IMR-90 (cell line): ENCODE measurements at regions not wholly inside any gene's neighbourhood (a gene's known extent, or its start where the extent isn't known, plus 50 kb on each side); places are given as distances from the start of the nearest gene placed in this dataset.

Experiments
- ATAC-seq: fragments of 200-7000 bp; cut with Tn5 transposase; 2 replicates; pipeline ENCODE4 v1.9.1; 2020; ENCODE audit warnings: low read depth, mild to moderate bottlenecking, moderate library complexity
- BruUV-seq: library from RNA; stranded (reverse); fragments of 400-500 nt; replicated peaks from 2 replicates; lab custom pipeline; 2021; lab: Mats Ljungman, UMichigan
- CTCF ChIA-PET: fragments of 300-600 bp; formaldehyde crosslinking; extraction: SDS; loops from one replicate; lab custom pipeline; 2021; ENCODE audit warnings: antibody characterized with exemption; lab: Yijun Ruan, JAX
- POLR2A ChIA-PET: fragments of 300-600 bp; sonication (Branson Sonifier 250); formaldehyde crosslinking; loops from one replicate; lab custom pipeline; 2022; ENCODE audit warnings: antibody characterized with exemption; ENCODE audit not compliant: unreplicated experiment; lab: Charles Lee
- DNase-seq: peaks from one replicate; pipeline ENCODE4 v3.0.0; 2013
- H2AFZ ChIP-seq: replicated peaks from 2 replicates; pipeline ENCODE3; 2013; ENCODE audit warnings: low read length, mild to moderate bottlenecking; ENCODE audit not compliant: poor library complexity
- H2AK5ac ChIP-seq: 2 replicates; pipeline ENCODE4 v1.6.1; 2013; ENCODE audit warnings: low read depth, low read length, inconsistent platforms
- H2AK9ac ChIP-seq: replicated peaks from 2 replicates; pipeline ENCODE3; 2013; ENCODE audit warnings: mild to moderate bottlenecking, low read depth, low read length, moderate library complexity; ENCODE audit not compliant: poor library complexity
- H2BK120ac ChIP-seq: 2 replicates; pipeline ENCODE4 v1.6.1; 2013; ENCODE audit warnings: low read depth, low read length, inconsistent platforms
- H2BK15ac ChIP-seq: 3 replicates; pipeline ENCODE4 v1.6.1; 2013; ENCODE audit warnings: low read depth, low read length, inconsistent platforms
- H2BK20ac ChIP-seq: 2 replicates; pipeline ENCODE4 v1.6.1; 2013; ENCODE audit warnings: low read depth, mild to moderate bottlenecking, inconsistent platforms, low read length, moderate library complexity
- H2BK5ac ChIP-seq: 2 replicates; pipeline ENCODE4 v1.6.1; 2013; ENCODE audit warnings: mild to moderate bottlenecking, low read depth, low read length, inconsistent platforms; ENCODE audit not compliant: poor library complexity, severe bottlenecking
- H3K14ac ChIP-seq: replicated peaks from 2 replicates; pipeline ENCODE4 v1.6.1; 2013; ENCODE audit warnings: low read depth, low read length, inconsistent platforms
- H3K18ac ChIP-seq: 2 replicates; pipeline ENCODE4 v1.6.1; 2013; ENCODE audit warnings: low read depth, low read length, control low read depth
- H3K23ac ChIP-seq: 2 replicates; pipeline ENCODE4 v1.6.1; 2013; ENCODE audit warnings: low read depth, low read length, inconsistent platforms
- H3K27ac ChIP-seq: 2 replicates; pipeline ENCODE4 v1.5.1; 2013; ENCODE audit warnings: mild to moderate bottlenecking, control low read depth, low read length; ENCODE audit not compliant: insufficient read depth
- H3K27me3 ChIP-seq: 2 replicates; pipeline ENCODE4 v1.6.1; 2013; ENCODE audit warnings: low read length; ENCODE audit not compliant: control insufficient read depth, insufficient read depth
- H3K36me3 ChIP-seq: 2 replicates; pipeline ENCODE4 v1.6.1; 2013; ENCODE audit warnings: low read length, mixed read lengths; ENCODE audit not compliant: control insufficient read depth, insufficient read depth
- H3K4ac ChIP-seq: 2 replicates; pipeline ENCODE4 v1.6.1; 2013; ENCODE audit warnings: low read depth, low read length, inconsistent platforms
- H3K4me1 ChIP-seq: 2 replicates; pipeline ENCODE4 v1.6.1; 2013; ENCODE audit warnings: low read length, mixed read lengths; ENCODE audit not compliant: control insufficient read depth, insufficient read depth
- H3K4me2 ChIP-seq: 2 replicates; pipeline ENCODE4 v1.6.1; 2013; ENCODE audit warnings: low read depth, mild to moderate bottlenecking, control low read depth, low read length, moderate library complexity
- H3K4me3 ChIP-seq: 2 replicates; pipeline ENCODE4 v1.5.1; 2013; ENCODE audit warnings: low read depth, mild to moderate bottlenecking, control low read depth, low read length, moderate library complexity; ENCODE audit not compliant: insufficient read depth
- H3K56ac ChIP-seq: 2 replicates; pipeline ENCODE4 v1.6.1; 2013; ENCODE audit warnings: low read length, inconsistent platforms; ENCODE audit not compliant: insufficient read depth; ENCODE audit errors: extremely low read depth
- H3K79me1 ChIP-seq, 2 experiments: 2 replicates each; pipeline ENCODE4 v1.6.1; 2013; ENCODE audit warnings: low read length in 2 of 2, inconsistent platforms in 1 of 2, low read depth in 1 of 2
- H3K9ac ChIP-seq: 2 replicates; pipeline ENCODE4 v1.6.1; 2013; ENCODE audit warnings: low read depth, low read length, control low read depth
- H3K9me1 ChIP-seq: 2 replicates; pipeline ENCODE4 v1.6.1; 2013; ENCODE audit warnings: low read length, inconsistent platforms; ENCODE audit not compliant: insufficient read depth
- H3K9me3 ChIP-seq: 2 replicates; pipeline ENCODE4 v1.6.1; 2013; ENCODE audit warnings: low read length; ENCODE audit not compliant: control insufficient read depth, insufficient read depth
- H4K20me1 ChIP-seq: 2 replicates; pipeline ENCODE4 v1.6.1; 2013; ENCODE audit warnings: low read length, inconsistent platforms; ENCODE audit not compliant: insufficient read depth
- H4K5ac ChIP-seq: 2 replicates; pipeline ENCODE4 v1.6.1; 2013; ENCODE audit warnings: mild to moderate bottlenecking, low read depth, low read length, control low read depth
- H4K8ac ChIP-seq, 2 experiments: 2 replicates each; pipeline ENCODE4 v1.6.1; 2013; ENCODE audit warnings: low read depth in 2 of 2, low read length in 2 of 2, control low read depth in 1 of 2, inconsistent platforms in 1 of 2
- H4K91ac ChIP-seq: 2 replicates; pipeline ENCODE4 v1.6.1; 2013; ENCODE audit warnings: low read depth, low read length, inconsistent platforms; ENCODE audit not compliant: insufficient read depth
- BHLHE40 ChIP-seq: fragments of 150-350 bp; IDR thresholded peaks from 2 replicates; pipeline ENCODE4 v1.6.1; 2016; ENCODE audit warnings: mild to moderate bottlenecking, low read depth, low read length
- CEBPB ChIP-seq: IDR thresholded peaks from 2 replicates; pipeline ENCODE4 v1.6.1; 2012; ENCODE audit warnings: low read depth, low read length, improper control_type of control experiment
- ELK1 ChIP-seq: fragments of 150-350 bp; IDR thresholded peaks from 2 replicates; pipeline ENCODE4 v1.6.1; 2016; ENCODE audit warnings: low read depth, mild to moderate bottlenecking, low read length, moderate library complexity, borderline replicate concordance
- FOS ChIP-seq: fragments of 150-350 bp; IDR thresholded peaks from 2 replicates; pipeline ENCODE4 v1.6.1; 2016; ENCODE audit warnings: low read depth, low read length
- MAZ ChIP-seq: IDR thresholded peaks from 2 replicates; pipeline ENCODE4 v1.6.1; 2012; ENCODE audit warnings: low read depth, mild to moderate bottlenecking, low read length, improper control_type of control experiment, moderate library complexity, borderline replicate concordance
- MXI1 ChIP-seq: IDR thresholded peaks from 2 replicates; pipeline ENCODE4 v1.6.1; 2012; ENCODE audit warnings: low read depth, mild to moderate bottlenecking, low read length, moderate library complexity, borderline replicate concordance
- POLR2A ChIP-seq: IDR thresholded peaks from 2 replicates; pipeline ENCODE4 v1.6.1; 2012; ENCODE audit warnings: mild to moderate bottlenecking, low read depth, low read length
- RAD21 ChIP-seq: IDR thresholded peaks from 2 replicates; pipeline ENCODE4 v1.6.1; 2012; ENCODE audit warnings: low read length, improper control_type of control experiment
- RCOR1 ChIP-seq: IDR thresholded peaks from 2 replicates; pipeline ENCODE4 v1.6.1; 2012; ENCODE audit warnings: mild to moderate bottlenecking, low read length, improper control_type of control experiment; ENCODE audit not compliant: insufficient replicate concordance
- RFX5 ChIP-seq: IDR thresholded peaks from 2 replicates; pipeline ENCODE4 v1.8.0; 2012; ENCODE audit warnings: low read depth, mild to moderate bottlenecking, low read length, moderate library complexity
- SMC3 ChIP-seq: fragments of 150-350 bp; IDR thresholded peaks from 2 replicates; pipeline ENCODE4 v1.6.1; 2016; ENCODE audit warnings: low read depth, mild to moderate bottlenecking, antibody characterized with exemption, low read length, moderate library complexity
- USF2 ChIP-seq: fragments of 150-350 bp; IDR thresholded peaks from 2 replicates; pipeline ENCODE4 v1.6.1; 2017; ENCODE audit warnings: mild to moderate bottlenecking, antibody characterized with exemption, low read length, low read depth
- WGBS, 2 experiments: methylation state at CpG; one replicate each; pipeline versions ENCODE4 v1.1.5 to v1.1.7; 2013; ENCODE audit warnings: missing lambda C conversion rate in 2 of 2; ENCODE audit not compliant: insufficient read length in 1 of 2; ENCODE audit errors: extremely low coverage in 2 of 2; 5-methylcytosine and 5-hydroxymethylcytosine counted together
- dilution Hi-C: fragments of 300-500 bp; cut with HindIII; formaldehyde crosslinking; loops from one replicate; pipeline ENCODE4 v1.14.3; 2018; ENCODE audit warnings: low sequenced_read_pairs; ENCODE audit not compliant: unreplicated experiment
- in situ Hi-C: fragments of 300-500 bp; cut with MboI; formaldehyde crosslinking; loops from 3 replicates; pipeline ENCODE4 v1.14.3; 2019; ENCODE audit warnings: low sequenced_read_pairs, inconsistent platforms, mixed read lengths
- intact Hi-C: fragments of 100-400 bp; cut with micrococcal nuclease; formaldehyde crosslinking; loops from 2 replicates; pipeline ENCODE4 v1.10.0; 2022

GRCh38 chr4:19293080-19293479 lies 958.6 kb upstream of the SLIT2 start:
- in situ Hi-C loops, result no loop called here
- Histone ChIP-seq H4K20me1 (no peaks in the 10 kb centered on the region), H2AFZ (no peak overlapping the region), H3K23ac (no peak overlapping the region), H2BK5ac (no peak overlapping the region), H3K4me2 (no peak overlapping the region), H2BK120ac (no peak overlapping the region), H3K18ac (no peak overlapping the region), H3K9me3 (no peaks in the 10 kb centered on the region), H2BK15ac (no peak overlapping the region), H2AK9ac (no peak overlapping the region), H3K4me1 (no peaks in the 10 kb centered on the region), H3K9ac (no peak overlapping the region), H3K27ac (no peak overlapping the region), H3K9me1 (no peaks in the 10 kb centered on the region), H3K4ac (no peak overlapping the region), H2BK20ac (no peak overlapping the region), H3K27me3 (no peaks in the 10 kb centered on the region), H4K8ac (no peak overlapping the region), H3K14ac (no peak overlapping the region), H3K79me1 (no peaks in the 10 kb centered on the region), H2AK5ac (no peak overlapping the region), H4K5ac (no peak overlapping the region), H3K4me3 (no peak overlapping the region), H3K56ac (no peak overlapping the region), H4K91ac (no peak overlapping the region), H3K36me3 (no peaks in the 10 kb centered on the region)
- ChIA-PET CTCF (no interaction called here), POLR2A (no interaction called here)
- intact Hi-C loops, result no loop called here
- TF ChIP-seq POLR2A (no peak), RFX5 (no peak), ELK1 (no peak), RCOR1 (no peak), MAZ (no peak), MXI1 (no peak), FOS (no peak), USF2 (no peak), BHLHE40 (no peak), RAD21 (no peak), SMC3 (no peak), CEBPB (no peak)
- dilution Hi-C loops, result no loop called here
- BruUV-seq, result no TSS peak
- DNase-seq (no peak), ATAC-seq (no peak)
- WGBS, 2 experiments, result no CpG with 5 or more reads among the region's 1 CpG
